Left kidney (tissue), 1 donor: ENCODE measurements at regions not wholly inside any gene's neighbourhood (a gene's known extent, or its start where the extent isn't known, plus 50 kb on each side); places are given as distances from the start of the nearest gene placed in this dataset.

Experiments
- DNase-seq: peaks from one replicate; pipeline ENCODE4 v3.0.0-alpha.2; 2013

- peak; percentile 61 for DNase-seq
These were observed 241.4 kb downstream of the EDEM1 start for GRCh38 chr3:5428607-5429516.

- no peak for DNase-seq
These were observed 242.0 kb downstream of the EDEM1 start for GRCh38 chr3:5429517-5429890.

- DNase-seq, result no peak
These were observed 243.2 kb downstream of the EDEM1 start for GRCh38 chr3:5430701-5431100.

GRCh38 chr3:5431146-5431545 is 243.6 kb downstream of the EDEM1 start:
- DNase-seq, result no peak

- no peak for DNase-seq
These were observed 244.4 kb downstream of the EDEM1 start for GRCh38 chr3:5431811-5432378.

- DNase-seq, result no peak
These were observed 249.8 kb downstream of the EDEM1 start for GRCh38 chr3:5437296-5437782.

- DNase-seq, result no peak
These were observed 250.3 kb downstream of the EDEM1 start for GRCh38 chr3:5437783-5438323.

GRCh38 chr3:5441401-5441800 is 253.9 kb downstream of the EDEM1 start:
- DNase-seq, result no peak

- DNase-seq, result no peak
These were observed 254.7 kb downstream of the EDEM1 start for GRCh38 chr3:5442106-5442785.

- no peak for DNase-seq
These were observed 255.3 kb downstream of the EDEM1 start for GRCh38 chr3:5442786-5443138.

- no peak for DNase-seq
These were observed 256.7 kb downstream of the EDEM1 start for GRCh38 chr3:5444253-5444652.

- no peak for DNase-seq
These were observed 258.2 kb downstream of the EDEM1 start for GRCh38 chr3:5445676-5446201.

- no peak for DNase-seq
These were observed 260.7 kb downstream of the EDEM1 start for GRCh38 chr3:5448246-5448645.

GRCh38 chr3:5448816-5449215 is 261.3 kb downstream of the EDEM1 start:
- no peak for DNase-seq

GRCh38 chr3:5456199-5456598 is 268.7 kb downstream of the EDEM1 start:
- no peak for DNase-seq

GRCh38 chr3:5458526-5458925 is 271.0 kb downstream of the EDEM1 start:
- DNase-seq, result no peak

GRCh38 chr3:5462086-5462485 is 274.6 kb downstream of the EDEM1 start:
- DNase-seq, result no peak

- peak; percentile 44 for DNase-seq
These were observed 276.5 kb downstream of the EDEM1 start for GRCh38 chr3:5463991-5464390.

- no peak for DNase-seq
These were observed 277.1 kb downstream of the EDEM1 start for GRCh38 chr3:5464649-5465048.

GRCh38 chr3:5465183-5465582 is 277.7 kb downstream of the EDEM1 start:
- no peak for DNase-seq

GRCh38 chr3:5466065-5466464 is 278.6 kb downstream of the EDEM1 start:
- no peak for DNase-seq

- DNase-seq, result no peak
These were observed 279.2 kb downstream of the EDEM1 start for GRCh38 chr3:5466717-5467116.

GRCh38 chr3:5473471-5473870 is 286.0 kb downstream of the EDEM1 start:
- DNase-seq, result no peak
